ENCODE measurements at regions not wholly inside any gene's neighbourhood (a gene's known extent, or its start where the extent isn't known, plus 50 kb on each side); places are given as distances from the start of the nearest gene placed in this dataset.

- TF ChIP-seq POLR2A (IDR thresholded peaks at IDR 0.05; ENCODE audit: low read length) (no peak), GATA1 (IDR thresholded peaks at IDR 0.05; ENCODE audit: low read depth, low read length) (no peak)
These were observed 1495.7 kb upstream of the WWC1 start for GRCh38 chr5:166795756-166796155.
